GM18517 (cell line): ENCODE measurements at regions not wholly inside any gene's neighbourhood (a gene's known extent, or its start where the extent isn't known, plus 50 kb on each side); places are given as distances from the start of the nearest gene placed in this dataset.

ENCODE experiments used
- ATAC-seq: cut with Tn5 transposase; IDR thresholded peaks from one replicate; pipeline ENCODE4 v1.9.1; 2021; ENCODE audit warnings: mild to moderate bottlenecking, moderate library complexity; ENCODE audit not compliant: unreplicated experiment

DNA sequence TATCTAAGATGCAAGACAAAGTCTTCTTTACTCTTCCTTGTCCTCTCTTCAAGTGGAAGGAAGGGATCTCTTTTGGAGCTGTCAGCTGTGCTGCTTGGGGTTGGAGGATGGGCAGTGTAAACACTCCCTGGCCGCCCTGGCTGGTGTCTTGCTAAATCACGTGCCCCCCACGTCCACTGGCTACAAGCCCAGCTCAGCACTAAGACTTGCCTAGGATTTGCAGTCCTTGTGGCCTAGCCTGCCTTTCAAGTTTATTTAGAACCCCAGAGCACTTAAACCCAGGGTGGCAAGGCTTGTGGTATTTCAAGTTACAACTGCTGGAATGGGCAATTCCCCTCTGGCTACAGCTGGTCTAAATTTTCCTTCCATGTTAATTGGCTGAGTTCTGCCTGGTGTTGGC, 272.4 kb upstream of the MYO3A start:
- no peak for ATAC-seq

- no peak for ATAC-seq
Measured at GRCh38 chr10:25666276-25666675, 267.8 kb upstream of the MYO3A start.

GRCh38 chr10:25675204-25675603, 258.8 kb upstream of the MYO3A start:
- no peak for ATAC-seq

- ATAC-seq: no peak
Measured at GRCh38 chr10:25675615-25676014, 258.4 kb upstream of the MYO3A start.

DNA sequence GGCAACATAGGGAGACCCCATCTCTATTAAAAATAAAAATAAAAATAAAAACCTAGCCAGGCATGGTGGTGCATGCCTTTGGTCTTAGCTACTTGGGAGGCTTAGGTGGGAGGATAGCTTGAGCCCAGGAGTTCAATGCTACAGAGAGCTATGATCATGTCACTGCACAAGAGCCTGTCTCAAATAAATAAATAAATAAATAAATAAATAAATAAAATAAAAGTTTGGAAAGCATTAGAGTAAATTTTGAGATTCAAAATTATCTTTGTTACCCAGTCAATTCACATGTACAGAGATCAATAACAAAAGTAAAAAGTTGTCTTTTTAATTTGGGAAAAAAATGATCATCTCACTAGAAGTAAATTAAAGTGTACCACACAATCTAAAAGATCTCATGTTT, 255.8 kb upstream of the MYO3A start:
- ATAC-seq: no peak

GRCh38 chr10:25678666-25679065, 255.4 kb upstream of the MYO3A start:
- ATAC-seq: no peak

- ATAC-seq: no peak
Measured at GRCh38 chr10:25682203-25682851, 251.7 kb upstream of the MYO3A start.

GRCh38 chr10:25683344-25683743, 250.7 kb upstream of the MYO3A start:
- no peak for ATAC-seq

- no peak for ATAC-seq
Measured at GRCh38 chr10:25687521-25687920, 246.5 kb upstream of the MYO3A start.

GRCh38 chr10:25689346-25690100, 244.5 kb upstream of the MYO3A start:
- no peak for ATAC-seq

- ATAC-seq: no peak
Measured at GRCh38 chr10:25692761-25693160, 241.3 kb upstream of the MYO3A start.

- no peak for ATAC-seq
Measured at GRCh38 chr10:25694206-25694933, 239.7 kb upstream of the MYO3A start.

DNA sequence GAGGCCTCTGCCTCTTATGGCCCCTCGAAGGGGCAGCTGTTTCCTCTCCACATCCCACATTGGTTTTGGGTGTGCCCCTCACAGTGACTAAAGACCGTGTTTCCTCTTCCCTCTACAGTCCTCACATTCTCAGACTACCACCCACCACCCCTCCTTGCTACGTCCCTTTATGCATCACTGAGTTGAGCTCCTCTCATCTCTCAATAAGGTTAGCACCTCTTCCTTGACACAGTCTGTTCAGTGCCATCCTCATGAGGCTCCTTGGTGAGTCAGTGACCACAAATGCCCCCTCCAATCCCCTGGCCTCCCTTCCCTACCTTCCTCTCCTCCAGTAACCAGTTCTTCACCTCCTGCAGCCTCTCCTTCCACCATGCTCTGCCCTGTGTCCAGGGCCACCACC, 239.1 kb upstream of the MYO3A start:
- ATAC-seq: no peak

GRCh38 chr10:25695586-25695985, 238.4 kb upstream of the MYO3A start:
- no peak for ATAC-seq

GRCh38 chr10:25696013-25696708, 237.9 kb upstream of the MYO3A start:
- no peak for ATAC-seq

- no peak for ATAC-seq
Measured at GRCh38 chr10:25697412-25697811, 236.6 kb upstream of the MYO3A start.

GRCh38 chr10:25698638-25699037, 235.4 kb upstream of the MYO3A start:
- ATAC-seq: no peak

DNA sequence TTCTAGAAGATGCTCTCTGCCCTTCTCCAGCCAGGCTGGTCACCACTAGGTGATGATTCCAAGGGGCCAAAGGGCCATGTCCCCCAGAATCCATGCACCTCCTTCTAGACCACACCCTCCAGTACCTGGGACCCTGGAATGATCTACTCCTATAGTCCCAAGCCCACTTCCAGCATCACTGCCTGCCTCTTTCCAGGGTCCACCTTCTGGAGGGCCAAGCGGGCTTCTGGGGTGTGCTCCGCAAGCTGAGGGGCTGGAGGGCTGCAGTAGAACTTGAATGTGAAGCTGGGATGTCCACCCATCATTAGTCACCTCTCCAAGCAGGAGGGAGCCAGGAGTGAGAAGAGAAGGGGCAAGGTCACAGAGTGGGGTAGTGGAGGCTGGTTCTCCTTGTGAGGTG, 234.4 kb upstream of the MYO3A start:
- ATAC-seq: no peak

DNA sequence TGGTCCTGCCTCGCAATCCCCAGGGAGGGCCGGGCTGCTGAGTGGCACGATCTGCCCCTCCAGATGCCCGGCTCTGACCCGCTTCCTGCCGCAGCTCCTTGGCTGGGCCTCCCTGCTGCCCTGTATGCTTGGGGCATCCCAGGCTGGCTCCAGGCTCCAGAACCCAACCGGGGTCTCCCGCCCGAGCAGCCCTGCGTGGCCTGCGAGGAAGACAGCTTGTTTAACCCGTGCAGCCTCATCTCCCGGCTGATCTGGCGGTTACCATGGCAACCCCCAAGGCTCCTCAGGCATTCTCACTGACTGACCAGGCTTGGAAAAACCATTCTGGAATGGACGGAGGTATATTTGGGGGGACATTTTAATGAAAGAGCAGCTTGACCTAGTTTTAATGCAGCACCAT, 232.4 kb upstream of the MYO3A start:
- ATAC-seq: no peak

DNA sequence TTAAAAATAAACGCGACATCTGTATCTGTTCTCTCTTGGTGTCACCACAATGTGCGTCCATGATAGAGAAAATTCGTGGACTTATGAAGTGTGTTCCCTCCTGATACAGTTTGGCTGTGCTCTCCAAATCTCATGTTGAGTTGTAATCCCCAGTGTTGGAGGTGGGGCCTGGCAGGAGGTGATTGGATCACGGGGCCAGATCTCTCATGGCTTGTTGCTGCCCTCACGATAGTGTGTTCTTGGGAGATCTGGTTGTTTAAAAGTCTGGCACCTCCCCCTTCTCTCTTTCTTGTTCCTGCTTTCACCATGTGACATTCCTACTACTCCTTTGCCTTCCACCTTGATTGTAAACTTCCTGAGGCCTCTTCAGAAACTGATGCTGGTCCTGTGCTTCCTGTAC, 229.4 kb upstream of the MYO3A start:
- ATAC-seq: no peak

- ATAC-seq: no peak
Measured at GRCh38 chr10:25707572-25707971, 226.5 kb upstream of the MYO3A start.
